B cell (primary cell): ENCODE measurements at regions not wholly inside any gene's neighbourhood (a gene's known extent, or its start where the extent isn't known, plus 50 kb on each side); places are given as distances from the start of the nearest gene placed in this dataset.

ENCODE experiments used
- ATAC-seq: fragments of 200-7000 bp; cut with Tn5 transposase; one replicate; pipeline ENCODE4 v1.10.0; 2021; ENCODE audit warnings: low read depth, mild to moderate bottlenecking, moderate number of reproducible peaks, moderate library complexity
- CTCF ChIA-PET: fragments of 350-600 bp; sonication (Branson Sonifier 250); formaldehyde crosslinking; loops from one replicate; lab custom pipeline; 2021; ENCODE audit warnings: antibody characterized with exemption, inconsistent platforms; lab: Charles Lee
- POLR2A ChIA-PET: fragments of 350-600 bp; sonication (Branson Sonifier 250); formaldehyde crosslinking; loops from one replicate; lab custom pipeline; 2021; ENCODE audit warnings: antibody characterized with exemption; lab: Charles Lee
- DNase-seq: peaks from one replicate; pipeline ENCODE4 v3.0.0; 2013
- H2AFZ ChIP-seq: 2 replicates; pipeline ENCODE4 v1.6.1; 2012; ENCODE audit warnings: mild to moderate bottlenecking, low read depth, low read length; ENCODE audit not compliant: insufficient read depth, poor library complexity, severe bottlenecking
- H3K27ac ChIP-seq, 2 donors: 1 replicate in 1 of 2; 2 replicates in 1 of 2; pipeline ENCODE4 v1.5.1; 2012 to 2013; ENCODE audit warnings: low read length in 2 of 2, mild to moderate bottlenecking in 2 of 2, moderate library complexity in 1 of 2
- H3K27me3 ChIP-seq, 4 experiments: fragments of 200-600 bp in 1 of 4; sonication (generic) in 1 of 4; replicated peaks in 1 of 4; 1 replicate in 2 of 4; 2 replicates in 2 of 4; pipeline versions ENCODE4 v1.6.1 to v1.7.0; 2013 to 2016; ENCODE audit warnings: low read length in 3 of 4, mild to moderate bottlenecking in 2 of 4, mixed read lengths in 1 of 4, moderate library complexity in 1 of 4; ENCODE audit not compliant: insufficient read depth in 4 of 4, control insufficient read depth in 3 of 4; ENCODE audit errors: control extremely low read depth in 1 of 4
- H3K36me3 ChIP-seq, 2 experiments: replicated peaks in 1 of 2; 1 replicate in 1 of 2; 2 replicates in 1 of 2; pipeline versions ENCODE4 v1.6.1 to v1.7.1; 2013; ENCODE audit warnings: low read length in 1 of 2; ENCODE audit not compliant: insufficient read depth in 2 of 2, control insufficient read depth in 1 of 2; ENCODE audit errors: control extremely low read depth in 1 of 2, extremely low read depth in 1 of 2
- H3K4me1 ChIP-seq, 2 donors: fragments of 200-600 bp in 1 of 2; sonication (generic) in 1 of 2; 1 replicate in 1 of 2; 2 replicates in 1 of 2; pipeline versions ENCODE4 v1.5.1 to v1.6.1; 2013 to 2017; ENCODE audit warnings: low read length in 2 of 2; ENCODE audit not compliant: control insufficient read depth in 2 of 2, insufficient read depth in 2 of 2
- H3K4me2 ChIP-seq: replicated peaks from 2 replicates; pipeline ENCODE3; 2012; ENCODE audit warnings: mild to moderate bottlenecking, low read depth, low read length; ENCODE audit not compliant: poor library complexity, severe bottlenecking
- H3K4me3 ChIP-seq, 5 experiments: fragments of 200-600 bp in 1 of 5; sonication (generic) in 1 of 5; 1 replicate in 3 of 5; 2 replicates in 2 of 5; pipeline versions ENCODE4 v1.5.1 to v1.7.0; 2011 to 2016; ENCODE audit warnings: low read length in 4 of 5, mild to moderate bottlenecking in 4 of 5, low read depth in 2 of 5, control low read depth in 1 of 5, moderate library complexity in 1 of 5; ENCODE audit not compliant: insufficient read depth in 1 of 5; ENCODE audit errors: control extremely low read depth in 1 of 5, extremely low read depth in 1 of 5
- H3K79me2 ChIP-seq: fragments of 200-600 bp; sonication (generic); one replicate; pipeline ENCODE4 v1.6.0; 2016; ENCODE audit warnings: low read length; ENCODE audit not compliant: control insufficient read depth, insufficient read depth
- H3K9ac ChIP-seq: fragments of 200-600 bp; sonication (generic); 2 replicates; pipeline ENCODE4 v1.6.1; 2017; ENCODE audit warnings: mild to moderate bottlenecking, low read length, moderate library complexity
- H3K9me3 ChIP-seq, 3 donors: one replicate each; pipeline versions ENCODE4 v1.6.1 to v1.7.1; 2013; ENCODE audit warnings: low read length in 2 of 3; ENCODE audit not compliant: control insufficient read depth in 2 of 3, insufficient read depth in 1 of 3; ENCODE audit errors: control extremely low read depth in 1 of 3
- H4K20me1 ChIP-seq: 2 replicates; pipeline ENCODE4 v1.6.0; 2012; ENCODE audit warnings: mild to moderate bottlenecking, low read length; ENCODE audit not compliant: insufficient read depth, control insufficient read depth, poor library complexity, severe bottlenecking
- H3K27ac Mint-ChIP-seq: one replicate; pipeline ENCODE4 v1.8.0; 2021; ENCODE audit warnings: mixed read lengths
- H3K27me3 Mint-ChIP-seq: one replicate; pipeline ENCODE4 v1.8.0; 2021; ENCODE audit warnings: mixed read lengths
- H3K4me1 Mint-ChIP-seq: one replicate; pipeline ENCODE4 v1.8.0; 2021; ENCODE audit warnings: mixed read lengths
- H3K4me3 Mint-ChIP-seq: one replicate; pipeline ENCODE4 v1.8.0; 2021; ENCODE audit warnings: mixed read lengths
- H3K9me3 Mint-ChIP-seq: one replicate; pipeline ENCODE4 v1.8.0; 2022; ENCODE audit warnings: mixed read lengths; ENCODE audit not compliant: insufficient read depth
- CTCF ChIP-seq: fragments of 200-600 bp; IDR thresholded peaks from one replicate; pipeline ENCODE4 v1.8.0; 2022; ENCODE audit warnings: antibody characterized with exemption, mild to moderate bottlenecking
- EZH2 ChIP-seq: IDR thresholded peaks from 2 replicates; pipeline ENCODE4 v1.6.1; 2012; ENCODE audit warnings: borderline replicate concordance, low read depth, mild to moderate bottlenecking, moderate library complexity, low read length; ENCODE audit not compliant: insufficient read depth, poor library complexity, severe bottlenecking
- WGBS: methylation state at CpG from one replicate; pipeline ENCODE4 v1.1.5; 2013; ENCODE audit warnings: missing lambda C conversion rate; ENCODE audit not compliant: insufficient coverage; 5-methylcytosine and 5-hydroxymethylcytosine counted together
- intact Hi-C: fragments of 100-400 bp; cut with micrococcal nuclease; formaldehyde crosslinking; loops from one replicate; pipeline ENCODE4 v1.10.0; 2022

GRCh38 chr2:228625481-228625880 lies 444.0 kb upstream of the SPHKAP start:
- peaks cover 0 to 6% (median 1%) of the 10 kb centered on the region in 3 donors for H3K9me3 ChIP-seq
- H3K4me3 ChIP-seq: no peak overlapping the region
- Mint-ChIP-seq H3K9me3 (peaks cover 2% of the 10 kb centered on the region), H3K27me3 (no peaks in the 10 kb centered on the region), H3K4me3 (no peak overlapping the region), H3K27ac (no peak overlapping the region), H3K4me1 (no peaks in the 10 kb centered on the region)
- no peak overlapping the region for H2AFZ ChIP-seq
- POLR2A ChIA-PET: no interaction called here
- no peaks in the 10 kb centered on the region for H3K4me1 ChIP-seq
- TF ChIP-seq EZH2: no peak
- TF ChIP-seq CTCF: no peak
- no peak overlapping the region for H3K9ac ChIP-seq
- CTCF ChIA-PET: no interaction called here
- no CpG with 5 or more reads among the region's 3 CpGs for WGBS
- H3K36me3 ChIP-seq: no peaks in the 10 kb centered on the region
- no peak overlapping the region for H3K4me2 ChIP-seq
- intact Hi-C loops: no loop called here
- ATAC-seq (no peak), DNase-seq (no peak)
- no peak overlapping the region for H3K27ac ChIP-seq
- no peaks in the 10 kb centered on the region for H3K79me2 ChIP-seq
- H4K20me1 ChIP-seq: no peaks in the 10 kb centered on the region
- H3K27me3 ChIP-seq: no peaks in the 10 kb centered on the region

- no peaks in the 10 kb centered on the region for H3K4me1 Mint-ChIP-seq
- H2AFZ ChIP-seq: no peak overlapping the region
- no peak overlapping the region for H3K4me2 ChIP-seq
- no peak overlapping the region for H3K27ac Mint-ChIP-seq
- TF ChIP-seq CTCF (no peak), EZH2 (no peak)
- no peak overlapping the region for H3K4me3 Mint-ChIP-seq
- no peaks in the 10 kb centered on the region for H3K4me1 ChIP-seq
- no peaks in the 10 kb centered on the region for H3K36me3 ChIP-seq
- H3K9me3 ChIP-seq: peaks cover 0 to 6% (median 1%) of the 10 kb centered on the region in 3 donors
- CTCF ChIA-PET: no interaction called here
- DNase-seq (no peak), ATAC-seq (no peak)
- H3K9ac ChIP-seq: no peak overlapping the region
- no peaks in the 10 kb centered on the region for H3K27me3 Mint-ChIP-seq
- H3K9me3 Mint-ChIP-seq: peaks cover 2% of the 10 kb centered on the region
- POLR2A ChIA-PET: no interaction called here
- intact Hi-C loops: no loop called here
- H3K27ac ChIP-seq: no peak overlapping the region
- H3K79me2 ChIP-seq: no peaks in the 10 kb centered on the region
- H3K27me3 ChIP-seq: no peaks in the 10 kb centered on the region
- no peaks in the 10 kb centered on the region for H4K20me1 ChIP-seq
- no peak overlapping the region for H3K4me3 ChIP-seq
- no CpG with 5 or more reads among the region's 1 CpG for WGBS
Observed at GRCh38 chr2:228624733-228625132, 443.2 kb upstream of the SPHKAP start.
